SJSA1 (cell line): ENCODE measurements at regions not wholly inside any gene's neighbourhood (a gene's known extent, or its start where the extent isn't known, plus 50 kb on each side); places are given as distances from the start of the nearest gene placed in this dataset.
A peak's percentile ranks its signal among the peaks of the same experiment; 100 is the strongest.

ENCODE experiments used
- DNase-seq, 2 experiments: peaks; one replicate each; pipeline ENCODE4 v3.0.0-alpha.2; 2015 to 2020; ENCODE audit warnings: low spot score in 2 of 2, low read depth in 1 of 2
- H3K27ac ChIP-seq: fragments of 250-450 bp; sonication (Bioruptor Pico); 2 replicates; pipeline ENCODE4 v1.5.1; 2020; ENCODE audit warnings: mild to moderate bottlenecking, moderate library complexity
- H3K27me3 ChIP-seq: fragments of 250-450 bp; sonication (Bioruptor Pico); replicated peaks from 2 replicates; pipeline ENCODE4 v1.5.1; 2020; ENCODE audit warnings: mild to moderate bottlenecking, moderate library complexity
- H3K36me3 ChIP-seq: fragments of 250-450 bp; sonication (Bioruptor Pico); 2 replicates; pipeline ENCODE4 v1.5.1; 2020; ENCODE audit warnings: mild to moderate bottlenecking
- H3K4me1 ChIP-seq: fragments of 250-450 bp; sonication (Bioruptor Pico); replicated peaks from 2 replicates; pipeline ENCODE4 v1.6.1; 2021; ENCODE audit warnings: mild to moderate bottlenecking
- H3K4me3 ChIP-seq: fragments of 250-450 bp; sonication (Bioruptor Pico); 2 replicates; pipeline ENCODE4 v1.5.1; 2020; ENCODE audit warnings: mild to moderate bottlenecking
- H3K9me3 ChIP-seq: fragments of 250-450 bp; sonication (Bioruptor Pico); replicated peaks from 2 replicates; pipeline ENCODE4 v1.5.1; 2020; ENCODE audit warnings: mild to moderate bottlenecking

- H3K27me3 ChIP-seq, result 0 out of 2 replicates have a peak, but pooled peaks cover 3% of the 10 kb centered on the region
- H3K4me3 ChIP-seq, result no peak overlapping the region
- no peak overlapping the region for H3K27ac ChIP-seq
- H3K4me1 ChIP-seq, result peaks cover 14% of the 10 kb centered on the region
- H3K9me3 ChIP-seq, result no peaks in the 10 kb centered on the region
- no peaks in the 10 kb centered on the region for H3K36me3 ChIP-seq
- no peak for DNase-seq
Observed at GRCh38 chr1:229218612-229219025, 52.3 kb upstream of the RAB4A start.

GRCh38 chr1:229220163-229220846 is 50.6 kb upstream of the RAB4A start:
- Histone ChIP-seq H3K27me3 (0 out of 2 replicates have a peak, but pooled peaks cover 2% of the 10 kb centered on the region), H3K9me3 (no peaks in the 10 kb centered on the region), H3K4me3 (no peak overlapping the region), H3K4me1 (peaks cover 24% of the 10 kb centered on the region), H3K27ac (no peak overlapping the region), H3K36me3 (no peaks in the 10 kb centered on the region)
- DNase-seq, result no peak

GRCh38 chr1:229221106-229222019 is 49.5 kb upstream of the RAB4A start:
- Histone ChIP-seq H3K27me3 (no peaks in the 10 kb centered on the region), H3K4me1 (peaks cover 24% of the 10 kb centered on the region), H3K9me3 (no peaks in the 10 kb centered on the region), H3K27ac (no peak overlapping the region), H3K36me3 (no peaks in the 10 kb centered on the region), H3K4me3 (no peak overlapping the region)
- DNase-seq, result peak in 1 of 2 experiments; percentile 82
